GM23338 (cell line): ENCODE measurements at regions not wholly inside any gene's neighbourhood (a gene's known extent, or its start where the extent isn't known, plus 50 kb on each side); places are given as distances from the start of the nearest gene placed in this dataset.

Experiments used
- ATAC-seq: fragments of 200-7000 bp; cut with Tn5 transposase; 3 replicates; pipeline ENCODE4 v1.9.1; 2020
- DNase-seq: peaks from one replicate; pipeline ENCODE4 v3.0.0-alpha.2; 2015; ENCODE audit warnings: low spot score
- H2AFZ ChIP-seq: fragments of 200-600 bp; sonication (generic); 2 replicates; pipeline ENCODE4 v1.8.0; 2016; ENCODE audit warnings: antibody characterized with exemption, mild to moderate bottlenecking, moderate library complexity
- H3F3A ChIP-seq: fragments of 200-600 bp; sonication (generic); replicated peaks from 2 replicates; pipeline ENCODE4 v1.8.0; 2017; ENCODE audit warnings: antibody characterized with exemption, mixed run types, low read depth
- H3K27ac ChIP-seq: fragments of 200-600 bp; sonication (generic); 2 replicates; pipeline ENCODE4 v1.6.1; 2016; ENCODE audit warnings: low read depth
- H3K27me3 ChIP-seq: fragments of 200-600 bp; sonication (generic); 2 replicates; pipeline ENCODE4 v1.8.0; 2016; ENCODE audit warnings: mild to moderate bottlenecking, mixed run types, moderate library complexity; ENCODE audit not compliant: insufficient read depth
- H3K36me3 ChIP-seq: fragments of 200-600 bp; sonication (generic); 2 replicates; pipeline ENCODE4 v1.8.0; 2016; ENCODE audit warnings: mild to moderate bottlenecking; ENCODE audit not compliant: insufficient read depth
- H3K4me1 ChIP-seq: fragments of 200-600 bp; sonication (generic); 2 replicates; pipeline ENCODE4 v1.8.0; 2016; ENCODE audit warnings: mild to moderate bottlenecking, moderate library complexity; ENCODE audit not compliant: insufficient read depth
- H3K4me2 ChIP-seq: fragments of 200-600 bp; sonication (generic); 2 replicates; pipeline ENCODE4 v1.7.1; 2017; ENCODE audit warnings: mixed run types
- H3K4me3 ChIP-seq: fragments of 200-600 bp; sonication (generic); 2 replicates; pipeline ENCODE4 v1.6.1; 2016; ENCODE audit warnings: mixed run types
- H3K79me2 ChIP-seq: fragments of 200-600 bp; sonication (generic); replicated peaks from 2 replicates; pipeline ENCODE4 v1.8.0; 2017; ENCODE audit warnings: mild to moderate bottlenecking; ENCODE audit not compliant: insufficient read depth
- H3K9me2 ChIP-seq: fragments of 200-600 bp; sonication (generic); 2 replicates; pipeline ENCODE4 v1.8.0; 2017; ENCODE audit not compliant: insufficient read depth
- H4K20me1 ChIP-seq: fragments of 200-600 bp; sonication (generic); replicated peaks from 2 replicates; pipeline ENCODE4 v1.8.0; 2017; ENCODE audit warnings: mild to moderate bottlenecking; ENCODE audit not compliant: insufficient read depth
- H3K27ac Mint-ChIP-seq: 2 replicates; pipeline ENCODE4 v1.8.0; 2020; ENCODE audit warnings: inconsistent platforms, mild to moderate bottlenecking, moderate library complexity, mixed read lengths
- H3K27me3 Mint-ChIP-seq: 3 replicates; pipeline ENCODE4 v1.8.0; 2022; ENCODE audit warnings: low read depth, mild to moderate bottlenecking, moderate library complexity, mixed read lengths, inconsistent platforms; ENCODE audit not compliant: insufficient read depth, poor library complexity
- H3K36me3 Mint-ChIP-seq: 3 replicates; pipeline ENCODE4 v1.8.0; 2021; ENCODE audit warnings: low read depth, mild to moderate bottlenecking, inconsistent platforms, moderate library complexity, mixed read lengths
- H3K4me1 Mint-ChIP-seq: 3 replicates; pipeline ENCODE4 v1.8.0; 2020; ENCODE audit warnings: mild to moderate bottlenecking, inconsistent platforms, mixed read lengths
- H3K4me3 Mint-ChIP-seq: 3 replicates; pipeline ENCODE4 v1.8.0; 2021; ENCODE audit warnings: moderate library complexity, mild to moderate bottlenecking, inconsistent platforms, mixed read lengths
- H3K9me3 Mint-ChIP-seq: 3 replicates; pipeline ENCODE4 v1.8.0; 2020; ENCODE audit warnings: moderate library complexity, mild to moderate bottlenecking, inconsistent platforms, mixed read lengths
- CREB1 ChIP-seq: fragments of 250-450 bp; sonication (Bioruptor Pico); IDR thresholded peaks from 2 replicates; pipeline ENCODE4 v1.5.0; 2020; ENCODE audit warnings: low read depth, mild to moderate bottlenecking, moderate library complexity
- CTCF ChIP-seq, 2 experiments: fragments of 200-600 bp in 1 of 2; sonication (generic) in 1 of 2; conservative IDR thresholded peaks; 2 replicates each; pipeline versions ENCODE4 v1.5.1 to v1.6.1; 2016 to 2017; ENCODE audit warnings: antibody characterized with exemption in 2 of 2, low read depth in 2 of 2, mild to moderate bottlenecking in 2 of 2, moderate library complexity in 1 of 2
- ETS1 ChIP-seq: IDR thresholded peaks from 2 replicates; pipeline ENCODE4 v1.6.1; 2016; ENCODE audit warnings: antibody characterized with exemption
- EZH2 ChIP-seq: fragments of 200-600 bp; sonication (generic); IDR thresholded peaks from one replicate; pipeline ENCODE4 v1.8.0; 2017; ENCODE audit warnings: antibody characterized with exemption, mild to moderate bottlenecking, low read depth; ENCODE audit not compliant: unreplicated experiment
- EZH2phosphoT487 ChIP-seq: fragments of 200-600 bp; sonication (generic); IDR thresholded peaks from one replicate; pipeline ENCODE4 v1.8.1; 2018; ENCODE audit warnings: antibody characterized with exemption; ENCODE audit not compliant: unreplicated experiment
- JUNB ChIP-seq: IDR thresholded peaks from one replicate; pipeline ENCODE4 v1.6.1; 2016; ENCODE audit warnings: antibody characterized with exemption; ENCODE audit not compliant: unreplicated experiment
- NANOG ChIP-seq: IDR thresholded peaks from 2 replicates; pipeline ENCODE4 v1.6.1; 2016; ENCODE audit warnings: antibody characterized with exemption, borderline replicate concordance
- POLR2AphosphoS5 ChIP-seq: IDR thresholded peaks from 2 replicates; pipeline ENCODE4 v1.6.1; 2016; ENCODE audit warnings: antibody characterized with exemption, low read depth
- REST ChIP-seq: IDR thresholded peaks from one replicate; pipeline ENCODE4 v1.6.1; 2018; ENCODE audit warnings: antibody characterized with exemption; ENCODE audit not compliant: unreplicated experiment
- STAT1 ChIP-seq: IDR thresholded peaks from one replicate; pipeline ENCODE4 v1.6.1; 2016; ENCODE audit warnings: antibody characterized with exemption; ENCODE audit not compliant: unreplicated experiment
- ZNF114 ChIP-seq: fragments of 250-450 bp; sonication (Bioruptor Pico); IDR thresholded peaks from 2 replicates; pipeline ENCODE4 v1.5.0; 2020; ENCODE audit warnings: mild to moderate bottlenecking, moderate library complexity
- ZNF331 ChIP-seq: fragments of 250-450 bp; sonication (Bioruptor Pico); IDR thresholded peaks from 2 replicates; pipeline ENCODE4 v1.5.0; 2020; ENCODE audit warnings: low read depth, mild to moderate bottlenecking, moderate library complexity
- ZNF462 ChIP-seq: fragments of 250-450 bp; sonication (Bioruptor Pico); IDR thresholded peaks from 2 replicates; pipeline ENCODE4 v1.5.0; 2020; ENCODE audit warnings: mild to moderate bottlenecking, moderate library complexity

GRCh38 chr13:70347947-70348620 is 239.8 kb upstream of the KLHL1 start:
- Histone ChIP-seq H3K9me2 (no peaks in the 10 kb centered on the region), H3K27me3 (no peaks in the 10 kb centered on the region), H3K4me2 (no peak overlapping the region), H3K79me2 (no peaks in the 10 kb centered on the region), H3F3A (no peaks in the 10 kb centered on the region), H3K36me3 (no peaks in the 10 kb centered on the region), H2AFZ (no peak overlapping the region), H3K4me3 (no peak overlapping the region), H3K4me1 (no peaks in the 10 kb centered on the region), H4K20me1 (no peaks in the 10 kb centered on the region), H3K27ac (no peak overlapping the region)
- H3K36me3 Mint-ChIP-seq, result no peaks in the 10 kb centered on the region
- no peaks in the 10 kb centered on the region for H3K9me3 Mint-ChIP-seq
- no peak for ATAC-seq
- no peak overlapping the region for H3K4me3 Mint-ChIP-seq
- H3K27me3 Mint-ChIP-seq, result no peaks in the 10 kb centered on the region
- no peak overlapping the region for H3K27ac Mint-ChIP-seq
- TF ChIP-seq POLR2AphosphoS5, result no peak
- TF ChIP-seq NANOG, result no peak
- TF ChIP-seq EZH2phosphoT487, result no peak
- TF ChIP-seq REST, result no peak
- TF ChIP-seq JUNB, result no peak
- TF ChIP-seq ETS1, result no peak
- no peak for TF ChIP-seq CREB1 (CRISPR knock-in tag)
- no peak for TF ChIP-seq ZNF462
- no peak for TF ChIP-seq STAT1
- TF ChIP-seq CTCF (conservative IDR thresholded peaks at IDR 0.05; ENCODE audit: low read depth in 2 of 2), result no peak
- no peak for TF ChIP-seq EZH2
- no peak for TF ChIP-seq ZNF114 (CRISPR knock-in tag)
- no peak for TF ChIP-seq ZNF331 (CRISPR knock-in tag)
- DNase-seq, result no peak
- peaks cover 4% of the 10 kb centered on the region for H3K4me1 Mint-ChIP-seq
